Cardiac fibroblast (primary cell): ENCODE measurements at regions not wholly inside any gene's neighbourhood (a gene's known extent, or its start where the extent isn't known, plus 50 kb on each side); places are given as distances from the start of the nearest gene placed in this dataset.

Experiments used
- DNase-seq, 2 donors: peaks; one replicate each; pipeline versions ENCODE4 v3.0.0 to v3.0.0-alpha.2; 2010; ENCODE audit warnings: low read depth in 2 of 2
- H3K4me3 ChIP-seq, 2 donors: replicated peaks in 1 of 2; 1 replicate in 1 of 2; 2 replicates in 1 of 2; pipeline ENCODE4 v1.5.1; 2011; ENCODE audit warnings: low read depth in 2 of 2, low read length in 2 of 2, mild to moderate bottlenecking in 2 of 2, moderate library complexity in 1 of 2
- CTCF ChIP-seq: IDR thresholded peaks from one replicate; pipeline ENCODE4 v1.5.1; 2011; ENCODE audit warnings: low read depth, mild to moderate bottlenecking, low read length, inconsistent platforms

- TF ChIP-seq CTCF = no peak
- H3K4me3 ChIP-seq = no peak overlapping the region
- DNase-seq = no peak
Measured at GRCh38 chr12:114274131-114274530, 131.8 kb downstream of the TBX5 start.

- no peak for TF ChIP-seq CTCF
- H3K4me3 ChIP-seq = no peak overlapping the region
- no peak for DNase-seq
Measured at GRCh38 chr12:114272605-114273004, 133.3 kb downstream of the TBX5 start.

- no peak for DNase-seq
- H3K4me3 ChIP-seq = no peak overlapping the region
- no peak for TF ChIP-seq CTCF
Measured at GRCh38 chr12:114272071-114272470, 133.9 kb downstream of the TBX5 start.

GRCh38 chr12:114269153-114269552 is 136.8 kb downstream of the TBX5 start:
- H3K4me3 ChIP-seq = no peak overlapping the region
- DNase-seq = no peak
- no peak for TF ChIP-seq CTCF

GRCh38 chr12:114266536-114266935 is 139.4 kb downstream of the TBX5 start:
- no peak overlapping the region for H3K4me3 ChIP-seq
- no peak for DNase-seq
- TF ChIP-seq CTCF = no peak

- DNase-seq = peak in 1 of 2 donors; percentile 13
- H3K4me3 ChIP-seq = no peak overlapping the region
- no peak for TF ChIP-seq CTCF
Measured at GRCh38 chr12:114265036-114265435, 140.9 kb downstream of the TBX5 start.

GRCh38 chr12:114263056-114263805 is 142.7 kb downstream of the TBX5 start:
- no peak overlapping the region for H3K4me3 ChIP-seq
- TF ChIP-seq CTCF = no peak
- peak in 1 of 2 donors; percentile 2 for DNase-seq
